DND-41 (cell line): ENCODE measurements at regions not wholly inside any gene's neighbourhood (a gene's known extent, or its start where the extent isn't known, plus 50 kb on each side); places are given as distances from the start of the nearest gene placed in this dataset.

Experiments
- EZH2 ChIP-seq: IDR thresholded peaks from 3 replicates; pipeline ENCODE4 v1.6.1; 2012; ENCODE audit warnings: borderline replicate concordance, low read depth, mild to moderate bottlenecking, moderate library complexity, low read length, inconsistent platforms; ENCODE audit not compliant: severe bottlenecking
- TF ChIP-seq, protein P1 (sequence below): IDR thresholded peaks from 2 replicates; pipeline ENCODE4 v1.5.1; 2012; ENCODE audit warnings: borderline replicate concordance, low read length, moderate library complexity, mild to moderate bottlenecking; ENCODE audit not compliant: poor library complexity, severe bottlenecking; ENCODE audit errors: extremely low read depth

DNA sequence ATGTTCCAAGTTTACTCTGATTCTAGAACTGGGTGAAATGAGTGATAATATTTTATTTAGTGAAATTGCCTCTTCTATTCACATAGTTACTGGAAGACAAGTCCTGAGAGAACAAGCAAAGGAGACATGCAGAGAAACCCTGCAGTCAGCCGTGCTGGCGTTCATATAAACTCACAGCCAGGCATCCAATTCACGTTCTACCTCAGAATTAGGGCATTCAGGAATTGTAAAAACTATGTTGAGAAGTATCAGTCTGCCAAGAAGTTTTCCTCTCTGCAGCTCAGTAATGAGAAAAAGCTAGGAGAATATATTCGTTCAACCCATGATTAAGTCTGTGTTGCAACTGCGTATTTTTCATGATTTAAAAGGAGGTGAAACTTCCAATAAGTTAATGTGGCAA lies 156.2 kb upstream of the DSEL start:
- no peak for TF ChIP-seq EZH2
- TF ChIP-seq, protein P1, sequence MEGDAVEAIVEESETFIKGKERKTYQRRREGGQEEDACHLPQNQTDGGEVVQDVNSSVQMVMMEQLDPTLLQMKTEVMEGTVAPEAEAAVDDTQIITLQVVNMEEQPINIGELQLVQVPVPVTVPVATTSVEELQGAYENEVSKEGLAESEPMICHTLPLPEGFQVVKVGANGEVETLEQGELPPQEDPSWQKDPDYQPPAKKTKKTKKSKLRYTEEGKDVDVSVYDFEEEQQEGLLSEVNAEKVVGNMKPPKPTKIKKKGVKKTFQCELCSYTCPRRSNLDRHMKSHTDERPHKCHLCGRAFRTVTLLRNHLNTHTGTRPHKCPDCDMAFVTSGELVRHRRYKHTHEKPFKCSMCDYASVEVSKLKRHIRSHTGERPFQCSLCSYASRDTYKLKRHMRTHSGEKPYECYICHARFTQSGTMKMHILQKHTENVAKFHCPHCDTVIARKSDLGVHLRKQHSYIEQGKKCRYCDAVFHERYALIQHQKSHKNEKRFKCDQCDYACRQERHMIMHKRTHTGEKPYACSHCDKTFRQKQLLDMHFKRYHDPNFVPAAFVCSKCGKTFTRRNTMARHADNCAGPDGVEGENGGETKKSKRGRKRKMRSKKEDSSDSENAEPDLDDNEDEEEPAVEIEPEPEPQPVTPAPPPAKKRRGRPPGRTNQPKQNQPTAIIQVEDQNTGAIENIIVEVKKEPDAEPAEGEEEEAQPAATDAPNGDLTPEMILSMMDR = no peak
